ENCODE measurements at regions not wholly inside any gene's neighbourhood (a gene's known extent, or its start where the extent isn't known, plus 50 kb on each side); places are given as distances from the start of the nearest gene placed in this dataset.
A peak's percentile ranks its signal among the peaks of the same experiment; 100 is the strongest.

DNA sequence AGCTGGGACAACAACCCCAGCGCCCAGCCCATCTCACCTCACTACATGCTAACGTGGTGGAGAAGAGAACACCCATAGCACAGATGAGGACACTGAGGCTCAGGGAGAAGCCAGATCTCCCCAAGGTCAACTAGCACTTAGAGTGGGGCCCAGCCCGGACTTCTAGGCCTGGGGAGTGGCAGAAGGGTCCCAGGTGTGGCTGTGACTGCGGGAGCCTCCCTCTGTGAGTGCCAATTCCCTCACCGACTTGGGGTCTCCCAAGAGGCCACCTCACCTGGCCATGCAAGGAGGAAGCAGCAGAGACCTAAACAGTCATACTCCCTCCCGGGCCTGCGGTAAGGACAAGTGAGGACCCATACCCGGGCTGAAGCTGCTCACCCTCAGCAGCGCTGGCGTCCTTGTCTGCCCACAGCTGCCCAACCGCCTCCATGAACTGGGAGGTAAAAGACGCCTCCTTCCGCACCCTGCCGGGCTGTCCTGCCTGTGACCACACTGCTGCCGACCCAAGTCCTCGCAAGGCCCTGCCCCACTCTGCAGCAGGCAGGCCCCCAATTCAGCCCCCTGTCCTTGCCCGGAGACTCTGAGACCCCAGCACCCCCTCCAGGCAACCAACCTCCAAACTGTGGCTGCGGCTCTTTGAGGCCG is 93.2 kb upstream of the RTL6 start:
- TF ChIP-seq JUND (IDR thresholded peaks at IDR 0.05; ENCODE audit: low read depth) = no peak
- no peak for DNase-seq (ENCODE audit: low read depth in 1 of 2, low spot score in 1 of 2)
- in situ Hi-C loops (cut with HindIII; ENCODE audit: low pct_unique_long_range_greater_than_20kb, low sequenced_read_pairs) = no loop called here

DNA sequence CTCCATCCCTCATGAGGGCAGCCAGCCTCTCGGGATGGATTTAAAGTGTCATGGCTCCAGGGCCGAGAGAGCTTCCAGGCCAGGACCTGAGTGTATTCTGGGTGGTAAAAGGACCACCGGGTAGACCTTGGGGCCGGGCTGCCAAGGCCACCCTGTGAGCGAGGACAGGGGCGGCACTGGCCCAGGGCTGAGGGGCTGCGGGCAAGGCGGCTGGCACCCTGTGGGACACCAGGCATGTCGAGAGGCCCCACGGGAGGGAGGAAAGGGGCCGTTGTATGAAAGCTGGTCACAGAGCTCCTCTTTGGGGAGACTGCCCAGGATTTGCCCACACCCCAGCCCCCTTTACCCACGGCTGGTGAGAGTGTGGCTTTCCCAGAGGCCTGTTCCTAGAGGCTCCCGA is 92.3 kb upstream of the RTL6 start:
- no peak for DNase-seq (ENCODE audit: low read depth in 1 of 2, low spot score in 1 of 2)
- TF ChIP-seq JUND (IDR thresholded peaks at IDR 0.05; ENCODE audit: low read depth) = no peak
- in situ Hi-C loops (cut with HindIII; ENCODE audit: low pct_unique_long_range_greater_than_20kb, low sequenced_read_pairs) = no loop called here

DNA sequence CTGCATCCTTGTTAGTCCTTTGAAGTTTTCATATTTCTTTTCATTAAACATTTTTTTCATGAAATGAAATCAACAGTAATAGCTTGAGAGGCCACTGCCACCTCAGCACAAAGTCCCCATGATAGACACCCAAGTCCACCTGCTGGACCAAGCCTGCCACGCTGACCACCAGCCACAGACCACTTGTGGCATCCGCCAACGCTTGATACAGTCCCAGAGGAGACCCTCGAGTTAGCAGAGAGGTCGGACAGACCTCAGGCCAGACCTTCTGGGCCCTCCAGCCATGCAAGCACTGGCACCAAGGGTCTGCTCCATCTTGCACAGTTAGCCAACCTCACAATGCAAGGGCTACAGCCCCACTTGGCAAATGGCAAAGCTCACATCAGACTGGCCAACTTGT is 91.8 kb upstream of the RTL6 start:
- in situ Hi-C loops (cut with HindIII; ENCODE audit: low pct_unique_long_range_greater_than_20kb, low sequenced_read_pairs) = no loop called here
- TF ChIP-seq JUND (IDR thresholded peaks at IDR 0.05; ENCODE audit: low read depth) = no peak

DNA sequence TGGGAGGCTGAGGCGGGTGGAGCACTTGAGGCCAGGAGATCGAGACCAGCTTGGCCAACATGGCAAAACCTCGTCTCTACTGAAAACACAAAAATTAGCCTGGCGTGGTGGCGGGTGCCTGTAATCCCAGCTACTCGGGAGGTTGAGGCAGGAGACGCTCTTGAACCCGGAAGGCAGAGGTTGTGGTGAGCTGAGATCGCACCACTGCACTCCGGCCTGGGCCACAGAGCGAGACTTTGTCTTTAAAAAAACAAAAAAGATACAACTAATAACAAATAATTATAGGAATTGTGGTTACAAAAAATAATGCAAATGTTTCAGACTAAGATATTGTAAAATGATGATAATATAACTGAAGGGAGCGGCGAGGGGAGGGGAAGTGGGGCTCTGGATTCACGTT is 90.3 kb upstream of the RTL6 start:
- TF ChIP-seq JUND (IDR thresholded peaks at IDR 0.05; ENCODE audit: low read depth) = no peak
- in situ Hi-C loops (cut with HindIII; ENCODE audit: low pct_unique_long_range_greater_than_20kb, low sequenced_read_pairs) = no loop called here
- DNase-seq (ENCODE audit: low read depth in 1 of 2, low spot score in 1 of 2) = no peak

More for the DNA sequence above, 91.8 kb upstream of the RTL6 start:
- DNase-seq (ENCODE audit: low read depth in 1 of 2, low spot score in 1 of 2) = no peak

DNA sequence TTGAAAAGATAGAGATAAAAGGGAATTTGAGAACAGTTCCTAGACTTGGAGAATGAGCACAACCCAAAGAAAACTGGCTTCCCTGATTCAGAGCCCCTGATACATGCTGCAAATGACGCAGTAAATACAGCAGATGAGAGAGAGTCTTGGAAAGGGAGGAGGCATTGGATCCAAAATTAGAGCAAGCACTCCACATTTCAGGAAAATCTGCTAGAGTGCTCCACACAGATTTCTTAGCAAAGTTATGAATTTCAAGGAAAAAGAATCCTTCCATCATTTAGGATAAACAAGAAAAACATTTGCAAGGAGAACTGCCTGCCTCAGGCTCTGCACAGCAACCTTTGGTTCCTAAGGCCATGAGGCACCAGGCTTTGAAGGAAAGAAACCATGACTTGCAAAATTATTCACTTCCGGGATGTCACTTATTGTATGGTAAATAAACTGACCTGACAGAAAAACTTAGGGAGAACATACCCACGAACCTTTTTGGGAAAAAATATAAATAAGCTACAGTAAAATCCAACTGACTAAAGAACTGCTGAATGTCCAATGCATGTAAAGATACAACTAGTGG is 89.8 kb upstream of the RTL6 start:
- in situ Hi-C loops (cut with HindIII; ENCODE audit: low pct_unique_long_range_greater_than_20kb, low sequenced_read_pairs) = no loop called here
- TF ChIP-seq JUND (IDR thresholded peaks at IDR 0.05; ENCODE audit: low read depth) = no peak
- DNase-seq (ENCODE audit: low read depth in 1 of 2, low spot score in 1 of 2) = no peak

DNA sequence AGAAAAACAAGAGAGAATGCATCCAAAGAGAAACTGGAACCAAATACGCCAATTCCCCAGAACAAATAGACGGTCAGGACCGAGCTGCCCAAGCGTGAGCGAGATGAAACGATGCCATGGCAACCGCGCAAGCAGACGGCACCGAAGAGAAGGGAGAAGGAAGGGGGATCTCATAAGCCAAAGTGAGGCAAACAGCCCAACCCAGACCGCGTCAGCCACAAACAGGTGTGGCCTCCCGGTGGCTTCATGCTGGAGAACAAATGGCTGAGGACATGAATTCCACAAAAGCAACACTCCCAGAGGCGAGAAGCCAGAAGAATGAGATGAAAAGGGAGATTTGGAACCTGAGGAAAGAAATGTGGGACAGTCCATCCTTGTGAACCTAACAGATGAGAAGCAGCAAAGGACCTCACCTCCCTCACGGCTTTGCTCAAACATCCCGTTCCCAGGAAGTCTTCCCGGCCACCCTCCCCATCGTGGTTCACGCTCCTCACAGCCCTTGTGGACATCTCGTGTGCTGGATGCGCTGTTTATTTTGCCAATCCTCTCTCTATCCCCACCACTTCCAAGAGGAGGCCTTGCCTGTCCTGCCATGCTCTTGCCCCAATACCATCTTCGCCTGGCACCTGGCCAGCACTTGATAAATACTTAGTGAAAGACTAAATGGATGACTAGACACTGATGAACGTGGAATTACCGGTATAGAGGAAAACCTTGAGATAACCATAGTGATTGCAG is 89.1 kb upstream of the RTL6 start:
- in situ Hi-C loops (cut with HindIII; ENCODE audit: low pct_unique_long_range_greater_than_20kb, low sequenced_read_pairs) = no loop called here
- peak in 1 of 2 experiments; percentile 24 for DNase-seq (ENCODE audit: low read depth in 1 of 2, low spot score in 1 of 2)
- no peak for TF ChIP-seq JUND (IDR thresholded peaks at IDR 0.05; ENCODE audit: low read depth)

DNA sequence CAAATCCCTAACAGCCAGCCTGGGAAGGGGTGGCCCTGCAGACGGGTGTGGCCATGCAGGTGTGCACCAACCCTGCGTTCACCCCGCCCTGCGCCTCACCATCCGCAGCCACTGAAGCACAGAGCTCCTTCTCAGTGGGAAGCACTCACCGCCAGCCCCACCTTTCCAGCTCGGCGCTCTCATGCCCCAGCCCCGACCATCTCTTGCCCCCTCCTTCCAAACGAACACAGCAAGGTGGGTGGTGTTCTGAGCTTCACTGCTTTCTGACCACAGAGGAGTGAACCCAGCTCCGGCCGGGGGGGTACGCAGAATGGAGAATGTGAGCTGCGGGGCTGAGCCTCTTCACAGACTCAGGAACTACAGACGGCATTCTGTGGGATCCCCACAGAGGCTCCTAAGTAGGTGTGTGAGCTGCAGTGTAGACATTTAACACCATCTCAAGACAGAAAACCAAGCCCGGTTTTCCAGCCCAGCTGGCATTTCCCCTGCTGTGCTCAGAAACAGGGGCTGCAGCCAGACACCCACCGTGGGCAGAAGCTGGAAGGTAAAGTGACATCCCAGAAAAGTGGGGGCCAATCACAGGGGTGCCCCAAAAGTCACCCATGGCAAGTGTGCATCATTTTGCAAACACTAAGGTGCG is 88.4 kb upstream of the RTL6 start:
- no peak for DNase-seq (ENCODE audit: low read depth in 1 of 2, low spot score in 1 of 2)
- no peak for TF ChIP-seq JUND (IDR thresholded peaks at IDR 0.05; ENCODE audit: low read depth)
- in situ Hi-C loops (cut with HindIII; ENCODE audit: low pct_unique_long_range_greater_than_20kb, low sequenced_read_pairs) = no loop called here

DNA sequence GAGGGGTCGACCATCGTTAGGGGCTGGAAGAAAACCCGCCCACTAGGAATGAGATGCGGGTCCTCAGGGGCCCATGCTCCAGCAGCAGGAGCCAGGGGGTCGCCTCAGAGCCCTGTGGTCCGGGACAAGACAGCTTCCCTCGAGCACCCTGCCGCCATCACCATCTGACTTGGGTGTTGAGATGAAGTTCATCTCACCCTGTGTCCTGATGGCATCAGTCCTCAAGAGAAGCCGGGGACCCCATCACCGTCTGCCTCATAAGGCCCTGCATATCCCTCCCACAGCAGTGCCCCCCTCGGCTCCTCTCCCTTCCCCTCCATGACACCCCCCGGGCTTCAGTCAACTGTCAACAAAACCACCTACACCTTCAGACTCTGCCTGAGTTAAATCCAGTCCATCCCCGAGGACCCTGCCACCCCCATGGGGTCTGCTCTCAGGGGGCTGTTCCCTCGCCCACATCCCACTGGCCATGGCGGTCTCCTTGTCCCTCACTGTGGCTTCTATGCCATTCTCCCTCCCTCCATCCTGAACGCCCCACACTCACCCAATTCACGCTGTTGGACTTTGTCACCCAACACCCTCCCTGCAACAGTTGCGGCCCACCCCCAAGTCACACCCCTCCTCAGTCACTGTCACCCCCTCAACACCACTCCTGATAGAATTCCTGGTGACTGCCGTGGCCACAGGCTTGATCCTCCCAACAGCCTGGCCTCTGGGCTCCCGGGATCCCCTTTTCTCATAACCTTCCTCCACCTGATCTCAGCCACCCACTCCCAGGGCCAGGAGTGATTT is 87.7 kb upstream of the RTL6 start:
- TF ChIP-seq JUND (IDR thresholded peaks at IDR 0.05; ENCODE audit: low read depth) = no peak
- in situ Hi-C loops (cut with HindIII; ENCODE audit: low pct_unique_long_range_greater_than_20kb, low sequenced_read_pairs) = no loop called here

DNA sequence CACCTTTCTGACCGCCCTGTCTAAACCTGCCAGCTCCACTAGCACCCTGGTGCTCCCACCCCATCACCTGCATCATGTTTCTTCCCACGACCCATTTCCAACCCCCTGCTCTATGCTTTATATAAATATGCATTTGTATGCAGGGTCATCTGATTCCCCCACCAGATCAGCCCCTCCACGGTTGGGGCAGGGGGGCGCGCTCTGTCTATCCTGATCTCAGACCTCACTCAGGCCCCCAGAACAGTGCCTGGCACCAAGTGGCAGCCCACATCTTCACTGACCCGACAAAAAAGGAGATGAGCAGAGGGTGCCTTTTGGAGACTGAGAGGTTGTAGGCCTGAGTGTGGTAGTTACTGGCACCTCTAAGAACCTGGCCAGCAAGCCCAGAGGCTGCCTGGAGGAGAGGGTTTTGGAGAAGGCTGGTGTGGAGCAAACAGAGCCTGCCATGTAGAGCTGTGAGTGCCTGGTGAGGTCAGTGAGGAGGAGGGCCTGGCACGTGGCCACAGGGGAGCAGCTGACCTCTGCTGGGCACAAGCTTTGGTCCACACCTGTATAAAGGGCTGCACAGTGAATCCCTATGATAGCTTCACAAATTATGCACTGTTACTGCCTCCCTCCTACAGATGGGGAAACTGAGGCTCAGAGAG is 86.3 kb upstream of the RTL6 start:
- DNase-seq (ENCODE audit: low read depth in 1 of 2, low spot score in 1 of 2) = peak in 1 of 2 experiments; percentile 8
- in situ Hi-C loops (cut with HindIII; ENCODE audit: low pct_unique_long_range_greater_than_20kb, low sequenced_read_pairs) = no loop called here
- no peak for TF ChIP-seq JUND (IDR thresholded peaks at IDR 0.05; ENCODE audit: low read depth)

More for the DNA sequence above, 87.7 kb upstream of the RTL6 start:
- no peak for DNase-seq (ENCODE audit: low read depth in 1 of 2, low spot score in 1 of 2)

DNA sequence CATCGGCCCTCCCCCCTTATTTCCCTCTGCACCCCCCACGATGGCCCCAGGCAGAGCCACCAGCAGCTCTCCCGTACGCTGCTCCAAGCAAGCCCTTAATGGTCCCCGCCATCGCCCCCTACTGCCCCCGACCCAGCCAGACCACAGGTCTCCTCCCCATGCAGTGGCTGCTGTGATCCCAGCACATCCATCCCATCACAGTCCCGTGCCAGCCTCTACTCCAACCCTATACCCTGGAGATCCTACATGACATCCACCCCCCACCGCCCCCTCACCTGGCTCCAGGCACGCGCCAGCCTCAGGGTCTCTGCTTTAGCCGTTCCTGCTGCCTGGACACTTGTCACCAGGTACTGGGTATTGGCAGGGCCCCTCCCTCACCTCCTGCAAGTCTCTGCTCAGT is 85.8 kb upstream of the RTL6 start:
- in situ Hi-C loops (cut with HindIII; ENCODE audit: low pct_unique_long_range_greater_than_20kb, low sequenced_read_pairs) = no loop called here
- no peak for DNase-seq (ENCODE audit: low read depth in 1 of 2, low spot score in 1 of 2)
- no peak for TF ChIP-seq JUND (IDR thresholded peaks at IDR 0.05; ENCODE audit: low read depth)

DNA sequence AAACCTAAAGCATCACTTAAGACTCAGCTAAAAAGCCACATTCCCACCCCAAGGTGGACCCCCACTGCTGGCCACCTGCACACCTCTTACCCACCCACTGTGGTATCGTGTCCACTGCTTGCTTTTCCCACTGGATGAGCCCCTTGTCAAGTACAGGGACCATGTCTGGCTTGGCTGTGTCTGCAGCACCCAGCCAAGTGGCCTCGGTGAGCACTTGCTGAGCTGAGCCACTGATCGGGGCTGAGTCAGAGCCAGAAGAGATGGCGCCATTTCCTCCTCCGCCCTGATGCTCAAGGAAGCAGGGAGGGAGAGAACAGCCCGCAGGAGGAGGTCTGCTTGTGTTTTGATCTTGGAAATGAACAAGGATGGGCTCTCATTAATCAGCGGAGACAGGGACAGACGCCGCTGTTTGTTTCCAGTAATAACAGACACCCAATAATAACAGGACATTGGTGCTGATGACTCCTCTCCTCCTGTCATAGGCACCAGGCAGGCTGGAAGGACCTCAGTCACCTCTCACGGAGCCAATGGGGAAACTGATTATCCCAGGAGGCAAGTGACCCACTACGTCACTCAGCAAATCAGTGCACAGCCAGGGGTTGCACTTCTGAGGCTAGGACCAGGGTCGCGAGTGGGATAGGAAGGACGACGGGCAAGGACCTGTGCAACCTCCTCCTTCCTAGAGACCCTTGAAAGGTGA is 85.2 kb upstream of the RTL6 start:
- in situ Hi-C loops (cut with HindIII; ENCODE audit: low pct_unique_long_range_greater_than_20kb, low sequenced_read_pairs) = no loop called here
- DNase-seq (ENCODE audit: low read depth in 1 of 2, low spot score in 1 of 2) = no peak
- no peak for TF ChIP-seq JUND (IDR thresholded peaks at IDR 0.05; ENCODE audit: low read depth)
